Medulla oblongata (tissue), 1 donor: ENCODE measurements at regions not wholly inside any gene's neighbourhood (a gene's known extent, or its start where the extent isn't known, plus 50 kb on each side); places are given as distances from the start of the nearest gene placed in this dataset.

Experiments
- DNase-seq: peaks from one replicate; pipeline ENCODE4 v3.0.0-alpha.2; 2015; ENCODE audit errors: extremely low spot score

GRCh38 chr15:37165395-37165794 is 65.0 kb upstream of the MEIS2 start:
- no peak for DNase-seq

- DNase-seq: no peak
Measured at GRCh38 chr15:37166402-37166801, 66.1 kb upstream of the MEIS2 start.

GRCh38 chr15:37181339-37181738 is 81.0 kb upstream of the MEIS2 start:
- DNase-seq: no peak

GRCh38 chr15:37199545-37199944 is 99.2 kb upstream of the MEIS2 start:
- no peak for DNase-seq

- no peak for DNase-seq
Measured at GRCh38 chr15:37203050-37203449, 102.7 kb upstream of the MEIS2 start.

GRCh38 chr15:37204692-37205091 is 104.3 kb upstream of the MEIS2 start:
- DNase-seq: peak; percentile 23

GRCh38 chr15:37206690-37207089 is 106.3 kb upstream of the MEIS2 start:
- DNase-seq: no peak

GRCh38 chr15:37208146-37209040 is 108.0 kb upstream of the MEIS2 start:
- DNase-seq: no peak

GRCh38 chr15:37209041-37209363 is 108.7 kb upstream of the MEIS2 start:
- no peak for DNase-seq

- no peak for DNase-seq
Measured at GRCh38 chr15:37217567-37217966, 117.2 kb upstream of the MEIS2 start.

- no peak for DNase-seq
Measured at GRCh38 chr15:37218351-37218916, 118.1 kb upstream of the MEIS2 start.

- DNase-seq: no peak
Measured at GRCh38 chr15:37219211-37219701, 118.9 kb upstream of the MEIS2 start.

GRCh38 chr15:37220949-37221670 is 120.8 kb upstream of the MEIS2 start:
- no peak for DNase-seq

GRCh38 chr15:37221671-37222145 is 121.4 kb upstream of the MEIS2 start:
- DNase-seq: no peak

- no peak for DNase-seq
Measured at GRCh38 chr15:37223089-37223488, 122.7 kb upstream of the MEIS2 start.

- no peak for DNase-seq
Measured at GRCh38 chr15:37229855-37230619, 129.7 kb upstream of the MEIS2 start.

GRCh38 chr15:37245358-37245757 is 145.0 kb upstream of the MEIS2 start:
- no peak for DNase-seq

GRCh38 chr15:37246065-37246464 is 145.7 kb upstream of the MEIS2 start:
- no peak for DNase-seq

- no peak for DNase-seq
Measured at GRCh38 chr15:37246856-37247255, 146.5 kb upstream of the MEIS2 start.

- DNase-seq: no peak
Measured at GRCh38 chr15:37249249-37249648, 148.9 kb upstream of the MEIS2 start.

GRCh38 chr15:37252530-37252929 is 152.2 kb upstream of the MEIS2 start:
- no peak for DNase-seq

- DNase-seq: no peak
Measured at GRCh38 chr15:37253877-37254276, 153.5 kb upstream of the MEIS2 start.
